H1 (cell line): ENCODE measurements at regions not wholly inside any gene's neighbourhood (a gene's known extent, or its start where the extent isn't known, plus 50 kb on each side); places are given as distances from the start of the nearest gene placed in this dataset.

Experiments
- CTCF ChIA-PET: fragments of 300-600 bp; sonication (Branson Sonifier 250); formaldehyde crosslinking; loops from one replicate; lab custom pipeline; 2021; ENCODE audit not compliant: partially characterized antibody; lab: Charles Lee
- POLR2A ChIA-PET: fragments of 300-600 bp; sonication (Branson Sonifier 250); formaldehyde crosslinking; loops from one replicate; lab custom pipeline; 2021; ENCODE audit warnings: inconsistent platforms; ENCODE audit not compliant: partially characterized antibody; lab: Charles Lee
- DNase-seq, 2 experiments: peaks; one replicate each; pipeline versions ENCODE4 v3.0.0 to v3.0.0-alpha.2; 2010 to 2022; ENCODE audit warnings: low spot score in 2 of 2, low read depth in 1 of 2, mixed read lengths in 1 of 2
- FAIRE-seq: peaks from 2 replicates; lab custom pipeline; 2011; peaks lifted over from hg19 to GRCh38; lab: Jason Lieb, UNC
- H2AFZ ChIP-seq: 2 replicates; pipeline ENCODE4 v1.8.1; 2012; ENCODE audit warnings: low read length, inconsistent platforms
- H2AK5ac ChIP-seq: 2 replicates; pipeline ENCODE4 v1.6.1; 2013; ENCODE audit warnings: low read depth, low read length
- H2BK120ac ChIP-seq: replicated peaks from 2 replicates; pipeline ENCODE3; 2013; ENCODE audit warnings: low read depth, low read length, inconsistent platforms
- H2BK12ac ChIP-seq: 2 replicates; pipeline ENCODE4 v1.6.1; 2013; ENCODE audit warnings: low read depth, low read length
- H2BK15ac ChIP-seq: 2 replicates; pipeline ENCODE4 v1.6.1; 2013; ENCODE audit warnings: low read length
- H2BK20ac ChIP-seq: 2 replicates; pipeline ENCODE4 v1.6.1; 2013; ENCODE audit warnings: low read length
- H2BK5ac ChIP-seq: 2 replicates; pipeline ENCODE4 v1.6.1; 2013; ENCODE audit warnings: low read depth, low read length
- H3K14ac ChIP-seq: 2 replicates; pipeline ENCODE4 v1.6.1; 2013; ENCODE audit warnings: inconsistent platforms; ENCODE audit not compliant: insufficient read length
- H3K18ac ChIP-seq: 2 replicates; pipeline ENCODE4 v1.6.1; 2013; ENCODE audit warnings: low read length; ENCODE audit errors: extremely low read depth
- H3K23ac ChIP-seq: 2 replicates; pipeline ENCODE4 v1.6.1; 2013; ENCODE audit warnings: inconsistent platforms; ENCODE audit not compliant: insufficient read length
- H3K23me2 ChIP-seq: 2 replicates; pipeline ENCODE4 v1.6.1; 2013; ENCODE audit warnings: low read depth, low read length
- H3K27ac ChIP-seq: 2 replicates; pipeline ENCODE4 v1.6.1; 2011; ENCODE audit warnings: low read depth, low read length, inconsistent platforms
- H3K27me3 ChIP-seq, 4 experiments: replicated peaks in 1 of 4; 1 replicate in 1 of 4; 2 replicates in 3 of 4; pipeline versions ENCODE4 v1.6.1 to v1.8.1; 2011 to 2013; ENCODE audit warnings: low read length in 3 of 4, mild to moderate bottlenecking in 3 of 4, inconsistent platforms in 2 of 4, mixed read lengths in 2 of 4, moderate library complexity in 1 of 4; ENCODE audit not compliant: control insufficient read depth in 3 of 4, insufficient read depth in 3 of 4; ENCODE audit errors: extremely low read depth in 1 of 4
- H3K36me3 ChIP-seq, 4 experiments: 2 replicates each; pipeline versions ENCODE4 v1.6.1 to v1.8.1; 2011 to 2013; ENCODE audit warnings: mild to moderate bottlenecking in 4 of 4, low read length in 3 of 4, moderate library complexity in 2 of 4, control low read depth in 1 of 4, inconsistent platforms in 1 of 4; ENCODE audit not compliant: insufficient read depth in 4 of 4, control insufficient read depth in 2 of 4
- H3K4ac ChIP-seq: replicated peaks from 2 replicates; pipeline ENCODE3; 2013; ENCODE audit warnings: low read length, low read depth, mixed read lengths, inconsistent platforms; ENCODE audit not compliant: insufficient read length
- H3K4me1 ChIP-seq, 4 experiments: replicated peaks in 1 of 4; 1 replicate in 1 of 4; 2 replicates in 3 of 4; pipeline versions ENCODE4 v1.6.1 to v1.8.1; 2011 to 2013; ENCODE audit warnings: low read length in 3 of 4, inconsistent platforms in 2 of 4, mixed read lengths in 1 of 4; ENCODE audit not compliant: insufficient read depth in 4 of 4, control insufficient read depth in 3 of 4
- H3K4me2 ChIP-seq, 2 experiments: 2 replicates each; pipeline versions ENCODE4 v1.6.1 to v1.8.1; 2011 to 2013; ENCODE audit warnings: low read depth in 2 of 2, low read length in 2 of 2, control low read depth in 1 of 2, inconsistent platforms in 1 of 2, mild to moderate bottlenecking in 1 of 2; ENCODE audit not compliant: insufficient read depth in 1 of 2
- H3K4me3 ChIP-seq, 4 experiments: fragments of 200-600, 300-600 bp in 1 of 4; sonication (generic), shearing (Covaris generic), sonication (Bioruptor Twin) in 1 of 4; 2 replicates each; pipeline versions ENCODE4 v1.5.1 to v1.8.1; 2011 to 2016; ENCODE audit warnings: low read length in 4 of 4, low read depth in 3 of 4, control low read depth in 2 of 4, inconsistent platforms in 2 of 4, mild to moderate bottlenecking in 2 of 4, mixed read lengths in 1 of 4, moderate library complexity in 1 of 4; ENCODE audit not compliant: insufficient read depth in 2 of 4; ENCODE audit errors: extremely low read depth in 1 of 4
- H3K56ac ChIP-seq: replicated peaks from 2 replicates; pipeline ENCODE3; 2013; ENCODE audit warnings: low read depth, mild to moderate bottlenecking, mixed read lengths, low read length, inconsistent platforms; ENCODE audit not compliant: insufficient read length
- H3K79me1 ChIP-seq: 2 replicates; pipeline ENCODE4 v1.6.1; 2013; ENCODE audit warnings: low read depth, low read length, control low read depth
- H3K79me2 ChIP-seq, 2 experiments: 2 replicates each; pipeline versions ENCODE4 v1.6.1 to v1.8.1; 2012 to 2013; ENCODE audit warnings: low read length in 2 of 2, mild to moderate bottlenecking in 2 of 2, inconsistent platforms in 1 of 2; ENCODE audit not compliant: insufficient read depth in 2 of 2, control insufficient read depth in 1 of 2
- H3K9ac ChIP-seq, 4 experiments: replicated peaks in 1 of 4; 1 replicate in 1 of 4; 2 replicates in 3 of 4; pipeline versions ENCODE4 v1.6.1 to v1.8.1; 2011 to 2013; ENCODE audit warnings: low read depth in 3 of 4, low read length in 3 of 4, control low read depth in 2 of 4, mild to moderate bottlenecking in 2 of 4, moderate library complexity in 2 of 4, inconsistent platforms in 1 of 4; ENCODE audit errors: extremely low read depth in 1 of 4
- H3K9me3 ChIP-seq, 2 experiments: 2 replicates each; pipeline versions ENCODE4 v1.6.1 to v1.8.1; 2012 to 2013; ENCODE audit warnings: mild to moderate bottlenecking in 2 of 2, moderate library complexity in 2 of 2, control low read depth in 1 of 2, inconsistent platforms in 1 of 2, low read depth in 1 of 2, low read length in 1 of 2, mixed read lengths in 1 of 2; ENCODE audit not compliant: insufficient read depth in 2 of 2
- H4K20me1 ChIP-seq, 2 experiments: replicated peaks in 1 of 2; 2 replicates each; pipeline versions ENCODE3 to v1.8.1; 2011 to 2013; ENCODE audit warnings: inconsistent platforms in 2 of 2, low read length in 2 of 2, mild to moderate bottlenecking in 1 of 2; ENCODE audit not compliant: insufficient read depth in 2 of 2, control insufficient read depth in 1 of 2
- H4K5ac ChIP-seq: 2 replicates; pipeline ENCODE4 v1.6.1; 2013; ENCODE audit warnings: low read length, low read depth, mixed read lengths, inconsistent platforms; ENCODE audit not compliant: insufficient read length
- H4K8ac ChIP-seq: 2 replicates; pipeline ENCODE4 v1.8.0; 2013; ENCODE audit warnings: mild to moderate bottlenecking, moderate library complexity, low read length, inconsistent platforms; ENCODE audit not compliant: insufficient read depth; ENCODE audit errors: extremely low read depth
- H4K91ac ChIP-seq: replicated peaks from 2 replicates; pipeline ENCODE3; 2013; ENCODE audit warnings: low read length, mixed read lengths, inconsistent platforms; ENCODE audit not compliant: insufficient read length
- CHD7 ChIP-seq: fragments of 300-600 bp; sonication (generic); IDR thresholded peaks from 2 replicates; pipeline ENCODE4 v1.7.1; 2012; ENCODE audit warnings: low read length, moderate library complexity, mild to moderate bottlenecking, inconsistent platforms; ENCODE audit not compliant: insufficient replicate concordance
- WGBS, 2 experiments: shearing (Covaris generic) in 1 of 2; methylation state at CpG; one replicate each; pipeline versions ENCODE4 v1.1.6 to v1.1.7; 2013 to 2015; ENCODE audit warnings: low lambda C conversion rate in 2 of 2, mixed read lengths in 2 of 2, inconsistent platforms in 1 of 2, low coverage in 1 of 2, missing lambda C conversion rate in 1 of 2; ENCODE audit not compliant: insufficient replicate concordance in 2 of 2, insufficient coverage in 1 of 2, insufficient read length in 1 of 2; ENCODE audit errors: extremely low coverage in 1 of 2, missing lambda C conversion rate in 1 of 2; 5-methylcytosine and 5-hydroxymethylcytosine counted together

- no peak overlapping the region for H2BK120ac ChIP-seq
- H3K9me3 ChIP-seq: peaks cover 4 to 11% of the 10 kb centered on the region in 2 experiments; a peak in 3 of 4 replicates
- no peak overlapping the region for H3K9ac ChIP-seq
- H2AFZ ChIP-seq: no peak overlapping the region
- no peak overlapping the region for H2BK12ac ChIP-seq
- POLR2A ChIA-PET: no interaction called here
- no peak overlapping the region for H2BK5ac ChIP-seq
- no peak overlapping the region for H4K8ac ChIP-seq
- H3K23ac ChIP-seq: no peak overlapping the region
- no peak overlapping the region for H4K91ac ChIP-seq
- no peak overlapping the region for H3K14ac ChIP-seq
- no peak overlapping the region for H3K56ac ChIP-seq
- H3K36me3 ChIP-seq: no peaks in the 10 kb centered on the region
- H2BK15ac ChIP-seq: no peak overlapping the region
- FAIRE-seq (no peak), DNase-seq (no peak)
- H3K4me1 ChIP-seq: no peaks in the 10 kb centered on the region
- no peak overlapping the region for H3K4me3 ChIP-seq
- no peaks in the 10 kb centered on the region for H3K27me3 ChIP-seq
- WGBS, 2 experiments: 75% methylated on average over 6 of the region's 6 CpGs; no CpG with 5 or more reads in 1 of the 2 experiments
- no peak overlapping the region for H3K4ac ChIP-seq
- no peak overlapping the region for H3K4me2 ChIP-seq
- no peaks in the 10 kb centered on the region for H4K20me1 ChIP-seq
- no peak overlapping the region for H2AK5ac ChIP-seq
- CTCF ChIA-PET: no interaction called here
- no peak overlapping the region for H3K18ac ChIP-seq
- no peak overlapping the region for H4K5ac ChIP-seq
- no peak overlapping the region for H3K27ac ChIP-seq
- no peaks in the 10 kb centered on the region for H3K23me2 ChIP-seq
- no peaks in the 10 kb centered on the region for H3K79me2 ChIP-seq
- H3K79me1 ChIP-seq: no peaks in the 10 kb centered on the region
- no peak overlapping the region for H2BK20ac ChIP-seq
- no peak for TF ChIP-seq CHD7
Measured at GRCh38 chr7:103240806-103241205, 56.4 kb upstream of the PMPCB start.
